Activated gamma-delta T cell treated with anti-CD3 and anti-CD28 coated beads, Interleukin-2, amount 50 U/mL, for 16 hours (primary cell): ENCODE measurements at regions not wholly inside any gene's neighbourhood (a gene's known extent, or its start where the extent isn't known, plus 50 kb on each side); places are given as distances from the start of the nearest gene placed in this dataset.
"Not testable (repeated sequence)": the region's sequence is repeated elsewhere in the genome, so short reads cannot be mapped to it uniquely, and the experiment has no call there.

Experiments used
- DNase-seq: peaks from one replicate; pipeline ENCODE4 v3.0.0-alpha.2; 2020; ENCODE audit warnings: low read depth

DNA sequence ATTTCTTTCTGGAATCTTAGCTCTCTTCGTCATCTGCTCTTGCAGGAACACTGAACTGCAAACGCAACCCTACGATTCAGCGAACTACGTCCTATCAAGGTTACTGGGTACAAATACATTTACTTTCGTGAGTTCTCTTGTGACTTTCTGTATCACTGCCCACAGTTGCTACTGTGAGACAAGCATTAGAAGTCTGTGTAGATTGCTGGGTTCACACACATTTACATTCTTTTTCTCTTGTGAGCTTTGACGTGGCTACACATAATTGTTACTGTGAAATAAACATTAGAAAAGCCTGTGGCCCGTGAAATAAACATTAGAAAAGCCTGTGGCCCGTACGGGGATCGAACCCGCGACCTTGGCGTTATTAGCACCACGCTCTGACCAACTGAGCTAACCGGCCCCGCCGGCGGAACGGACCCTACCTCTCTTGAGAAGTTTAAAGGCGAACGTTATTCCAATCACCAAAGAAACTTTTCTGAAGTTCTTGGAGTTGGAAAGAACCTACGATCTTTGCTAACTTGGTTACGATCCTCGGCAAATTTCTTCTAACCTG lies 61.2 kb upstream of the ZNF322 start:
- not testable (repeated sequence) for DNase-seq

DNA sequence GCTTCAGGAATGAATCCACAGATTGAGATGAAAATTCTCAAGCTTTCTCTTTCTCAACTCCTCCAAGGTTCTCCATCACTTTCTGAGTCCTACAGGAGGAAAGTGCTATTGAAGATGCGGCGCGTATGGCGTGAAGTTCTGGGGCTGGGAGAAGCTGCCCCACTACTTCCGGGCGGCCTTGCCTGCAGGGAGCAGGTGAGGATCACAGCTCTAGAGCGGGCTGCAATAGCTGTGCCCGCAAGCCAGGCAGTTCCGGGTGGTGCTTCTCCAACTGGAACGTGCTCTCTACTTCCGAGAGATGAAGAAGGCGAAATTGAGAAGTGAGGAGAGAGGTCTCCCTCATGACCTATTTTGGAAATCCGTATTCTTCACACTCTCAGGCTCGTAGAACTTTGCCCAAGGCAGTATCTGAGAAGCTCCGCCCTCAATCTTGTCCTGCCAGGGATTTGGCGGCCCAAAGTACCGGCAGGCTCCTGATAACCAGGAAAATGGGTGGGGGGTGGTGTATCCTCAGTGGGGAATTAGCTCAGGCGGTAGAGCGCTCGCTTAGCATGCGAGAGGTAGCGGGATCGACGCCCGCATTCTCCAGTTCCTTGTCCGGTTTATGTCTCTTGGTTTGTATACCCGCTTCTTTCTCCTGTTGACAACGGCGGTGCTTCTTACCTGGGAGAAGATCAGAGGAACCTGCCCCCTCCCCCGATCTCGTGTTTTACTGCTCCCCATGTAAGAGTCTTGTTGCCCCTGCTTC lies 70.6 kb upstream of the ZNF322 start:
- not testable (repeated sequence) for DNase-seq

DNA sequence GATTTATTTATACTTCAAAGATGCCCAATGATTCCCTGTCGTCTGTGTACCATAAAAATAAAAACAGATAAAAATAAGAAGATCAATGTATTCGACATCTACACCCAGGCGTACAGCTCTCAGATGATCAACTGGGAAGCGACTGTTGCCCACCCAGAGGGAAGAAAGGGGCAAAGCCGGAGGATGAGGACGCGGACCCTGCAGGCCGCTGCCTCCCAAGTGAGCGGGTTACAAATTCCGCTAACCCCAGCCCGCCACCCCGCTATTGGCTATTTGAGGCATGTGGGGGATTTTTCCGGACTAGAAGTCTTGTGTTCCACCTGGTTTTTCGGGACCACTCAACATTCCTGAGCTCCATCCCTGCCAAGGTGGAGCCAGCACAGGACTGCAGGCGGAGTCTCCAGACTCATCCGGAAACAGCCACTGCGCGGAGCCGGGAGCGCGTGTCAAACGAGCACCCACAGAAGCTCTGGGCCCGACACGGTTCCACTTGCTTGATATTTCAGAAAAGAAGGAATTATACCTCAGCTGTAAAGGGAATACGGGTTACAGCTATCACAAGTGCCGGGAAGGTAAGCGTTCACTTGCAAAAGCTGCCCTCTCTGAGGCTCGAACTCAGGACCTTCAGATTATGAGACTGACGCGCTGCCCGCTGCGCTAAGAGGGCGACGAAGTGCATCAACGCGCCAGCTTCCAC lies 75.4 kb upstream of the ZNF322 start:
- DNase-seq = not testable (repeated sequence)

DNA sequence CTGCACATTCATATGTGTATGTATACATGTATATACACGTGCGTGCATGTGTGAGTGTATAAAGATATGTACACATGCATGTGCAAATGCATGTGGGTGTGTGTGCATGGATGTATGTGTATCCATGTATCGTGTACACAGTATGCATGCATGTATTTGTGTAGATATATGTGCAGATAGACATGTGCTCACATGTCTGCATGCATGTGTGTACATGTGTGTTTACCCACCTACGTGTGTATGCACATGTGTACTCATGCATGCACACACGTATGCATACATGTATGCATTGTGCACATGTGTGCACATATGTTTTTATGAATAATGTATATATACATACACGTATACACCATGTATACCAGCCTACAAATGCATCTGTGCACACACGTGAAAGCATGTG lies 80.3 kb upstream of the ZNF322 start:
- DNase-seq = no peak

DNA sequence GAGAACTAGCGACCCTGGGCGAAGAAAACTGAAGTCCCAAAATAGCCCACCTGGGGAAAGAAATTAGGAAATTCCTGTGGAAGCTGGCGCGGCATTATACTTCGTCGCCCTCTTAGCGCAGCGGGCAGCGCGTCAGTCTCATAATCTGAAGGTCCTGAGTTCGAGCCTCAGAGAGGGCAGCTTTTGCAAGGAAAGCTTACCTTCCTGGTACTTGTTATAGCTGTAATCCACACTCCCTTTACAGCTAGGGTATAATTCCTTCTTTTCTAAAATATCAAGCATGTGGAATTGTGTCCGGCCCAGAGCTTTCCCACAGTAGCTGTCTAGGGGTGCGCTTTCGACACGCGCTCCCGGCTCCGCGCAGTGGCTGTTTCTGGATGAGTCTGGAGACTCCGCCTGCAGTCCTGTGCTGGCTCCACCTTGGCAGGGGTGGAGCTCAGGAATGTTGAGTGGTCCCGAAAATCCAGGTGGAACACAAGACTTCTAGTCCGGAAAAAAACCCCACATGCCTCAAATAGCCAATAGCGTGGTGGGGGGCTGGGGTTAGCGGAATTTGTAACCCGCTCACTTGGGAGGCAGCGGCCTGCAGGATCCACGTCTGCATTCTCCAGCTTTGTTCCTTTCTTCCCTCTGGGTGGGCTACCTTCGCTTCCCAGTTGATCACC lies 83.7 kb upstream of the ZNF322 start:
- DNase-seq = no peak

DNA sequence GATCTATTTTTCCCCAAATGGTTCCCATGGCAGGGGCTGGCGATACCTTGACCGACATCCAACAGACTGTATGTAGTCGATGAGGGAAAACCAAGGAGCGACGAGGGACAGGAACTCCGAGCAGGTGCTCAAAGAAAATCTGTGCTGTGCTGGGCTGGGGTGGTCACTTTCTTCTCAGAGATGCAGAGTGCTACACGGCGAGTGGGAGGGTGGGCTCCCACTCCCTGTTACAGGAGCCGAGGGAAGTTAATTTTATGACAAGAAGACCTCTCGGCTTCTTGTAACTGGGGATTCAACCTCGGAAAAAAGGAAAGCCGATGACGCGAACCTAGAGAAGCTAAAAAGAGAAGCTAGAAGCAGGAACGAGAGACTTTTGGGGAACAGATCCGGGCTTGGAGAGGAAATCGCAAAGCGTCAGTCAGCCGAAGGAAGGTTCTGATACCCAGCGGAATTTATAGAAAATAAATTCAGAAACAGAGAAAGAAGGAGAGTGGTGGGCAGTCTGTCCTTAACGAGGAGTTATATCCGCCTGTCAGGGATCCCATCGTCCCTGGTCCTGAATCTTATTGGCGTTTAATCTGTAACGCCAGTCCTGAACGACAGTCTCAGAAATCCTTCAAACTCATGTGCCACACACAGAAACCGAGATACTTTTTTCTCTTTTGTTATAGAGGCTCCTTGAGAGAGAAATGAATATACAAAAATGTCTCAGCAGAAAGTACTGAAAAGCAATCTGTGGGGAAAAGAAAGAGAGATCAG lies 84.6 kb upstream of the ZNF322 start:
- no peak for DNase-seq

DNA sequence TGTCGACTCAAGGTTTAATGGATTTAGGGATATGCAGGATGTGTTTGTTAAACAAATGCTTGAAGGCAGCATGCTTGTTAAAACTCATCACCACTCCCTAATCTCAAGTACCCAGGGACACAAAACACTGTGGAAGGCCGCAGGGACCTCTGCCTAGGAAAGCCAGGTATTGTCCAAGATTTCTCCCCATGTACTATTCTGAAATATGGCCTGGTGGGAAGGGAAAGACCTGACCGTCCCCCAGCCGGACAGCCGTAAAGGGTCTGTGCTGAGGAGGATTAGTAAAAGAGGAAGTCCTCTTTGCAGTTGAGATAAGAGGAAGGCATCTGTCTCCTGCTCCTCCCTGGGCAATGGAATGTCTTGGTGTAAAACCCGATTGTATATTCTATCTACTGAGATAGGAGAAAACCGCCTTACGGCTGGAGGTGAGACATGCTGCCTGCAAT lies 85.3 kb upstream of the ZNF322 start:
- not testable (repeated sequence) for DNase-seq

DNA sequence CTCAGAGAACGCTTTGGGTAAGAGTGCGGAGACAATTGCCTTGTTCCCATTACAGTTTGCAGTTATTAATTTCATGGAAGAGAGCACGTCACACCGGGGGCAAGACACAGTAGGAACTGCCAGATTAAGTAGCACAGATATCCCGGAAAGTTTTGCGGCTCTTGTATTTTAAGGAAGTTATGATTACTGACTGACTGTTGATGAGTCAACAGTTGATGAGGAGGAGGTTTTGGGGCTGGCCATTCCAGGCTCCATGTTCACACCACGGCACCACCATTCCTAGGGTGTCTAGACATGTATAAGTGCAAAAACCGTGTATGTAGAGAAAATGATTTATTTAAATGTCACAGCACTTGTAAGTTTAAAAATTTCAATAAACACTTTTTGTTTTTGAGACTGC lies 86.4 kb upstream of the ZNF322 start:
- DNase-seq = not testable (repeated sequence)

DNA sequence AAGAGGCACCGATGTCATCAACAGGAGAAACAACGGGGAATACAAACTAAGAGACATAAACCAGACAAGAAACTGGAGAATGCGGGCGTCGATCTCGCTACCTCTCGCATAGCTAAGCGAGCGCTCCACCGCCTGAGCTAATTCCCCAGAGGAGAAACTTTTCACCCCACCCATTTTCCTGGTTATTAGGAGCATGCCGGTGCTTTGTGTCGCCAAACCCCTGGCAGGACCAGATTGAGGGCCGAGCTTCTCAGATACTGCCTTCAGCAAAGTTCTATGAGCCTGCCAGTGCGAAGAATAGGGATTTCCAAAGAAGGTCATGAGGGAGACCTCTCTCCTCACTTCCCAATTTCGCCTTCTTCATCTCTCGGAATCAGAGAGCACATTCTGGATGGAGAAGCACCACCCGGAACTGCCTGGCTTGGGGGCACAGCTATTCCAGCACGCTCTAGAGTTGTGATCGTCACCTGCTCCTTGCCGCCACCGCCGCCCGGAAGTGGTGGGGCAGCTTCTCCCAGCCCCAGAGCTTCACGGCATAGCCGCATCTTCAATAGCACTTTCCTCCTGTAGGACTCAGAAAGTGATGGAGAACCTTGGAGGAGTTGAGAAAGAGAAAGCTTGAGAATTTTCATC lies 89.7 kb upstream of the ZNF322 start:
- not testable (repeated sequence) for DNase-seq

DNA sequence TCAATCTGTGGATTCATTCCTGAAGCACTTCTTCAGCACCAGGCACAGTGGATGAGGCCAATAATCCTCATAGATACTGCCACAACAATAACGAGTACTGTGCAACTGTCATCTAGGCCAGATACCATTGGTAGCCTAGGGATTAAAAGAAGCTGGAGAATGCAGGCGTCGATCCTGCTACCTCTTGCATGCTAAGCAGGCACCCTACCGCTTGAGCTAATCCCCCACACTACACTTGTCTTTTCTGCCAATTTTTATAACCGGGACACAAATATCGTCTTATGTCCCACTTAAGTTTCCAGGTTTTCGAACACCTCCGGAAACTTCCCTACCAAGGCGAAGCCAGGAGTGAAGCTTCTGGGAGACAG lies 90.2 kb upstream of the ZNF322 start:
- not testable (repeated sequence) for DNase-seq

DNA sequence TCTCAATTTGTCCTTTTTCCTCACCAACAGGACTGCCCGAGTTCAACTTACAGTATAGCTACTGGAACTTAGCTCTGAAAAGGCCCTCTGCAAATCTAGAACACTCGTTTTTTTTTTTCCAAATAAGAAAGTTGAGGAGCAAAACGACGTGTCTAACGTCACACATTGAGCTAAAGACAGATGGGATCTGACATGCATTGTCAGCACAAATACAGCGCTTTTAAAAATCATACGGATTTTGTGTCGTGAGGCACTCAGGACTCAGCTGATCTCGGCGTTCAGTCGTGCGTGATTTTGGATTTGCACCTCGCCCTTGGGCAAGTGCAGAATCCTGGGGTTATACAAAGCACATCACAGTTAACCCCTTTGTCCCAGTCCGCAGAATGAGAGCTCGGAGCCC lies 94.7 kb upstream of the ZNF322 start:
- no peak for DNase-seq

DNA sequence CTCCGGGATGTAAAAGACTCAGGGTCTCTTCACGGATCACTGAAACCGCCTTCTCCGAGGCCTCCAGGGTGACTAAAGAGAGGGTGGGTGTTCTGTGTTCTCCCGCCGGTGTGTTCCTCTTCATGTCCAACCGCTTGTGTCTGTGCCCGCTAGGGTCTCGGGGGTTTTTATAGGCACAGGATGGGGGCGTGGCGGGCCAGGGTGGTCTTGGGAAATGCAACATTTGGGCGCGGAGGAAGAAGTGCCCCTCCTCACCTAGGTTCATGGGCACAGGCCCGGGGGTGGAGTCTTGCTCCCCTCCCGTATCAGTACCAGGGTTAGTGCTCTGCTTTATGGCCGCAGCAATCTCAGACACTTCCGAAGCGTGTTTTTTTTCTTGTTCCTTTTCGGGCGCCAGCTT lies 95.3 kb upstream of the ZNF322 start:
- DNase-seq = not testable (repeated sequence)

DNA sequence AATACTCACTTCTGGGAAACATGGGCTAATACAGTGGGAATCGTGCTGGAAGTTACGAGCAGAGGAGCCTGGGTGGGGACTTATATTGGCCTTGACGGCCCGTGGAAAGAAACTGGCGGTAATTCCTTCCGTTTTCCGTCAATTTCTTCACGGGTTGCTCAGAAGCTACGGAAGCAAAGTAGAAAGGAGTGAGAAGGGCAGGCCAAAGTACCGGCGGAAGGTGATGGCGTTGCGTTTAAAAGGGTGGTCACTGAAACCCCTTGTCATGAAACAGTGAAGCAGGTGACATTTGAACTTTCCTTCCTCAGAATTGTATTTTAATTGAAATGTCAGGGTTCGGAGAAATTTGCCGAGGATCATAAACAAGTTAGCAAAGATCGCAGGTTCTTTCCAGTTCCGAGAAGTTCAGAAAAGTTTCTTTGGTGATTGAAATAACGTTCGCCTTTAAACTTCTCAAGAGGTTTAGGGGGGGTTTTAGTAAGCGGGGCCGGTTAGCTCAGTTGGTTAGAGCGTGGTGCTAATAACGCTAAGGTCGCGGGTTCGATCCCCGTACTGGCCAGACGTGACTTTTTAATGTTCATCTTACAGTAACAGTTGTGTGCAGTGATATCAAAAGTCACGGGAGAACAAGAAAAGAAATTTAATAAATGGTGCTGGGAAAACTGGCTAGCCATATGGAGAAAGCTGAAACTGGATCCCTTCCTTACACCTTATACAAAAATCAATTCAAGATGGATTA lies 96.7 kb upstream of the ZNF322 start:
- DNase-seq = not testable (repeated sequence)

DNA sequence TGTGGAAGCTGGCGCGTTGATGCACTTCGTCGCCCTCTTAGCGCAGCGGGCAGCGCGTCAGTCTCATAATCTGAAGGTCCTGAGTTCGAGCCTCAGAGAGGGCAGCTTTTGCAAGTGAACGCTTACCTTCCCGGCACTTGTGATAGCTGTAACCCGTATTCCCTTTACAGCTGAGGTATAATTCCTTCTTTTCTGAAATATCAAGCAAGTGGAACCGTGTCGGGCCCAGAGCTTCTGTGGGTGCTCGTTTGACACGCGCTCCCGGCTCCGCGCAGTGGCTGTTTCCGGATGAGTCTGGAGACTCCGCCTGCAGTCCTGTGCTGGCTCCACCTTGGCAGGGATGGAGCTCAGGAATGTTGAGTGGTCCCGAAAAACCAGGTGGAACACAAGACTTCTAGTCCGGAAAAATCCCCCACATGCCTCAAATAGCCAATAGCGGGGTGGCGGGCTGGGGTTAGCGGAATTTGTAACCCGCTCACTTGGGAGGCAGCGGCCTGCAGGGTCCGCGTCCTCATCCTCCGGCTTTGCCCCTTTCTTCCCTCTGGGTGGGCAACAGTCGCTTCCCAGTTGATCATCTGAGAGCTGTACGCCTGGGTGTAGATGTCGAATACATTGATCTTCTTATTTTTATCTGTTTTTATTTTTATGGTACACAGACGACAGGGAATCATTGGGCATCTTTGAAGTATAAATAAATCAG lies 106.8 kb upstream of the ZNF322 start:
- not testable (repeated sequence) for DNase-seq

DNA sequence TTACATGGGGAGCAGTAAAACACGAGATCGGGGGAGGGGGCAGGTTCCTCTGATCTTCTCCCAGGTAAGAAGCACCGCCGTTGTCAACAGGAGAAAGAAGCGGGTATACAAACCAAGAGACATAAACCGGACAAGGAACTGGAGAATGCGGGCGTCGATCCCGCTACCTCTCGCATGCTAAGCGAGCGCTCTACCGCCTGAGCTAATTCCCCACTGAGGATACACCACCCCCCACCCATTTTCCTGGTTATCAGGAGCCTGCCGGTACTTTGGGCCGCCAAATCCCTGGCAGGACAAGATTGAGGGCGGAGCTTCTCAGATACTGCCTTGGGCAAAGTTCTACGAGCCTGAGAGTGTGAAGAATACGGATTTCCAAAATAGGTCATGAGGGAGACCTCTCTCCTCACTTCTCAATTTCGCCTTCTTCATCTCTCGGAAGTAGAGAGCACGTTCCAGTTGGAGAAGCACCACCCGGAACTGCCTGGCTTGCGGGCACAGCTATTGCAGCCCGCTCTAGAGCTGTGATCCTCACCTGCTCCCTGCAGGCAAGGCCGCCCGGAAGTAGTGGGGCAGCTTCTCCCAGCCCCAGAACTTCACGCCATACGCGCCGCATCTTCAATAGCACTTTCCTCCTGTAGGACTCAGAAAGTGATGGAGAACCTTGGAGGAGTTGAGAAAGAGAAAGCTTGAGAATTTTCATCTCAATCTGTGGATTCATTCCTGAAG lies 111.6 kb upstream of the ZNF322 start:
- not testable (repeated sequence) for DNase-seq

DNA sequence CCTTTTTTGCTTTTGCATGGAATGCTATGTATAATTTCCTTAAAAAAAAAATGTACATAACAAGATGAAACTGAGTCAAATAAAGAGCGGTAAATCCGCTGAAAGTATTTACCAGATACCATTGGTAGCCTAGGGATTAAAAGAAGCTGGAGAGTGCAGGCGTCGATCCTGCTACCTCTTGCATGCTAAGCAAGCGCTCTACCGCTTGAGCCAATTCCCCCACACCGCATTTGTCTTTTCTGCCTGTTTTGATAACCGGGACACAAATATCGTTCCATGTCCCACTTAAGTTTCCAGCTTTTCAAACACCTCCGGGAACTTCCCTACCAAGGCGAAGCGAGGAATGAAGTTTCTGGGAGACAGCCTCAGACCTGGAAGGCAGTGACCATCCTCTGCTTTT lies 113.9 kb upstream of the ZNF322 start:
- DNase-seq = not testable (repeated sequence)

DNA sequence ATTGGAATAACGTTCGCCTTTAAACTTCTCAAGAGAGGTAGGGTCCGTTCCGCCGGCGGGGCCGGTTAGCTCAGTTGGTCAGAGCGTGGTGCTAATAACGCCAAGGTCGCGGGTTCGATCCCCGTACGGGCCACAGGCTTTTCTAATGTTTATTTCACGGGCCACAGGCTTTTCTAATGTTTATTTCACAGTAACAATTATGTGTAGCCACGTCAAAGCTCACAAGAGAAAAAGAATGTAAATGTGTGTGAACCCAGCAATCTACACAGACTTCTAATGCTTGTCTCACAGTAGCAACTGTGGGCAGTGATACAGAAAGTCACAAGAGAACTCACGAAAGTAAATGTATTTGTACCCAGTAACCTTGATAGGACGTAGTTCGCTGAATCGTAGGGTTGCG lies 121.0 kb upstream of the ZNF322 start:
- not testable (repeated sequence) for DNase-seq

DNA sequence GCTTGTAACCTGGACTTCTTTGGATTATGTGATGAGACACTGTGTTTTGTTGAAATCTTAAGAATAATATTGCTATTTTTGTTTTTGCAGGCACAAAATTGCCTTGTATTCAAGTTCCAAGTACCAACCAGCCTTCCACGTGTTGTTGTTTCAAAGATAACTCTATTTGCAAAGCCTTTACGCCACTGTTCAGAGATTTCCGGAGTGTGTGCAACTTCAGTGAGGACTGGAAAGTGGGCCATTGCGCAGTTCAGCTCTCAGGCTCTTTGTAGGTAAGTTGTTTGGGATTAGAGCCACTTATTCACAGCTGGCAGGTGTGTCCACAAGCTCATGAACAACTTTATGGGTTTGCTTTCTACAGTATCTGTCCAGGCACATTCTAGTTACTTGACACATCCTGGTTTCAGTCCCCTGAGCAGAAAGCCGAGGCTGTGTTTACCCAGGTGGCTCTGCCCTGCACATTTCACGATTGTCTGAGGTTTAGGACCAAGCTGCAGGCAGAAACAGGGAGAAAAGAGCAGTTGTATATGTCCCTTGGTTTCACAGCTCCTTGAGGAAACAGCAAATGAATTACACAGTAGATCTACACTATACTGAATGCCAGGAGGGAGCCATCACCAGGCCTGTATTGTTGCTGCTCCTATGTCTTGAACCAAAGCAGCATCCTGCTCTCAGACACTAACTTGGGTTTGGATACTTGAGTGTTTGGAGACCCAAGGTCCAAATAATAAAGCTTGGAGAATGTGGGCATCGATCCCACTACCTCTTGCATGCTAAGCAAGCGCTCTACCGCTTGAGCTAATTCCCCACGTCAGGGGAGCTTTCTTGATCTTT lies 136.1 kb upstream of the ZNF322 start:
- DNase-seq = not testable (repeated sequence)
